HUES48 (cell line): ENCODE measurements at regions not wholly inside any gene's neighbourhood (a gene's known extent, or its start where the extent isn't known, plus 50 kb on each side); places are given as distances from the start of the nearest gene placed in this dataset.

Source experiments
- H3K27ac ChIP-seq: one replicate; pipeline ENCODE4 v1.7.0; 2013; ENCODE audit warnings: low read depth, low read length, inconsistent platforms
- H3K27me3 ChIP-seq: 2 replicates; pipeline ENCODE4 v1.6.1; 2013; ENCODE audit warnings: mild to moderate bottlenecking, low read length; ENCODE audit not compliant: control insufficient read depth, insufficient read depth
- H3K36me3 ChIP-seq: 2 replicates; pipeline ENCODE4 v1.6.1; 2013; ENCODE audit warnings: low read length; ENCODE audit not compliant: control insufficient read depth, insufficient read depth
- H3K4me1 ChIP-seq: 2 replicates; pipeline ENCODE4 v1.6.1; 2013; ENCODE audit warnings: mild to moderate bottlenecking, low read length; ENCODE audit not compliant: control insufficient read depth, insufficient read depth
- H3K4me3 ChIP-seq: 2 replicates; pipeline ENCODE4 v1.5.1; 2013; ENCODE audit warnings: mild to moderate bottlenecking, low read depth, low read length
- H3K9ac ChIP-seq: 2 replicates; pipeline ENCODE4 v1.6.1; 2013; ENCODE audit warnings: mild to moderate bottlenecking, low read depth, low read length, moderate library complexity
- H3K9me3 ChIP-seq: 2 replicates; pipeline ENCODE4 v1.6.1; 2013; ENCODE audit warnings: low read length; ENCODE audit not compliant: control insufficient read depth, insufficient read depth

- Histone ChIP-seq H3K4me1 (peaks cover 8% of the 10 kb centered on the region; the same call in 1 of the 2 replicates), H3K9me3 (no peaks in the 10 kb centered on the region), H3K4me3 (no peak overlapping the region), H3K9ac (no peak overlapping the region), H3K27me3 (no peaks in the 10 kb centered on the region), H3K27ac (no peak overlapping the region), H3K36me3 (no peaks in the 10 kb centered on the region)
Measured at GRCh38 chr12:125249066-125249824, 184.0 kb downstream of the AACS start.

GRCh38 chr12:125249932-125250331 is 184.7 kb downstream of the AACS start:
- peaks cover 10% of the 10 kb centered on the region; the same call in 1 of the 2 replicates for H3K4me1 ChIP-seq
- no peaks in the 10 kb centered on the region for H3K27me3 ChIP-seq
- no peak overlapping the region for H3K27ac ChIP-seq
- H3K9ac ChIP-seq, result no peak overlapping the region
- H3K36me3 ChIP-seq, result no peaks in the 10 kb centered on the region
- H3K4me3 ChIP-seq, result no peak overlapping the region
- H3K9me3 ChIP-seq, result no peaks in the 10 kb centered on the region

GRCh38 chr12:125254236-125254635 is 189.0 kb downstream of the AACS start:
- H3K9me3 ChIP-seq, result no peaks in the 10 kb centered on the region
- no peak overlapping the region for H3K9ac ChIP-seq
- H3K27ac ChIP-seq, result no peak overlapping the region
- no peaks in the 10 kb centered on the region for H3K27me3 ChIP-seq
- H3K4me3 ChIP-seq, result no peak overlapping the region
- H3K36me3 ChIP-seq, result peaks cover 16% of the 10 kb centered on the region; the same call in 1 of the 2 replicates
- 0 out of 2 replicates have a peak, but pooled peaks cover 4% of the 10 kb centered on the region for H3K4me1 ChIP-seq

- H3K9ac ChIP-seq, result no peak overlapping the region
- no peak overlapping the region for H3K27ac ChIP-seq
- no peak overlapping the region for H3K4me3 ChIP-seq
- H3K36me3 ChIP-seq, result peaks cover 16% of the 10 kb centered on the region; the same call in 1 of the 2 replicates
- no peaks in the 10 kb centered on the region for H3K9me3 ChIP-seq
- 0 out of 2 replicates have a peak, but pooled peaks cover 4% of the 10 kb centered on the region for H3K4me1 ChIP-seq
- no peaks in the 10 kb centered on the region for H3K27me3 ChIP-seq
Measured at GRCh38 chr12:125254856-125255255, 189.6 kb downstream of the AACS start.

- 0 out of 2 replicates have a peak, but pooled peaks cover 4% of the 10 kb centered on the region for H3K4me1 ChIP-seq
- H3K9ac ChIP-seq, result no peak overlapping the region
- H3K4me3 ChIP-seq, result no peak overlapping the region
- no peak overlapping the region for H3K27ac ChIP-seq
- H3K9me3 ChIP-seq, result no peaks in the 10 kb centered on the region
- peaks cover 16% of the 10 kb centered on the region; the same call in 1 of the 2 replicates for H3K36me3 ChIP-seq
- H3K27me3 ChIP-seq, result no peaks in the 10 kb centered on the region
Measured at GRCh38 chr12:125255935-125256633, 190.8 kb downstream of the AACS start.

GRCh38 chr12:125256634-125256936 is 191.3 kb downstream of the AACS start:
- Histone ChIP-seq H3K36me3 (peaks cover 16% of the 10 kb centered on the region; the same call in 1 of the 2 replicates), H3K4me1 (0 out of 2 replicates have a peak, but pooled peaks cover 4% of the 10 kb centered on the region), H3K4me3 (no peak overlapping the region), H3K9ac (no peak overlapping the region), H3K9me3 (no peaks in the 10 kb centered on the region), H3K27ac (no peak overlapping the region), H3K27me3 (no peaks in the 10 kb centered on the region)

GRCh38 chr12:125259178-125259867 is 194.1 kb downstream of the AACS start:
- H3K36me3 ChIP-seq, result peaks cover 20% of the 10 kb centered on the region
- H3K9ac ChIP-seq, result no peak overlapping the region
- no peak overlapping the region for H3K4me3 ChIP-seq
- H3K9me3 ChIP-seq, result no peaks in the 10 kb centered on the region
- no peaks in the 10 kb centered on the region for H3K27me3 ChIP-seq
- H3K4me1 ChIP-seq, result 0 out of 2 replicates have a peak, but pooled peaks cover 4% of the 10 kb centered on the region
- no peak overlapping the region for H3K27ac ChIP-seq

- Histone ChIP-seq H3K9ac (no peak overlapping the region), H3K27me3 (no peaks in the 10 kb centered on the region), H3K27ac (no peak overlapping the region), H3K36me3 (peaks cover 4% of the 10 kb centered on the region), H3K4me3 (no peak overlapping the region), H3K9me3 (no peaks in the 10 kb centered on the region), H3K4me1 (no peaks in the 10 kb centered on the region)
Measured at GRCh38 chr12:125262851-125263250, 197.6 kb downstream of the AACS start.

- Histone ChIP-seq H3K4me3 (no peak overlapping the region), H3K9ac (no peak overlapping the region), H3K36me3 (peaks cover 4% of the 10 kb centered on the region), H3K9me3 (no peaks in the 10 kb centered on the region), H3K4me1 (no peaks in the 10 kb centered on the region), H3K27me3 (no peaks in the 10 kb centered on the region), H3K27ac (no peak overlapping the region)
Measured at GRCh38 chr12:125263385-125263784, 198.2 kb downstream of the AACS start.

- H3K4me3 ChIP-seq, result no peak overlapping the region
- H3K4me1 ChIP-seq, result 0 out of 2 replicates have a peak, but pooled peaks cover 5% of the 10 kb centered on the region
- H3K9ac ChIP-seq, result no peak overlapping the region
Measured at GRCh38 chr12:125267114-125267513, 201.9 kb downstream of the AACS start.

More at GRCh38 chr12:125267114-125267513, 201.9 kb downstream of the AACS start:
- no peaks in the 10 kb centered on the region for H3K9me3 ChIP-seq
- H3K27ac ChIP-seq, result no peak overlapping the region
- peaks cover 4% of the 10 kb centered on the region for H3K36me3 ChIP-seq
- H3K27me3 ChIP-seq, result no peaks in the 10 kb centered on the region
